ENCODE measurements at regions not wholly inside any gene's neighbourhood (a gene's known extent, or its start where the extent isn't known, plus 50 kb on each side); places are given as distances from the start of the nearest gene placed in this dataset.
A peak's percentile ranks its signal among the peaks of the same experiment; 100 is the strongest.
"Not testable (repeated sequence)": the region's sequence is repeated elsewhere in the genome, so short reads cannot be mapped to it uniquely, and the experiment has no call there.

DNA sequence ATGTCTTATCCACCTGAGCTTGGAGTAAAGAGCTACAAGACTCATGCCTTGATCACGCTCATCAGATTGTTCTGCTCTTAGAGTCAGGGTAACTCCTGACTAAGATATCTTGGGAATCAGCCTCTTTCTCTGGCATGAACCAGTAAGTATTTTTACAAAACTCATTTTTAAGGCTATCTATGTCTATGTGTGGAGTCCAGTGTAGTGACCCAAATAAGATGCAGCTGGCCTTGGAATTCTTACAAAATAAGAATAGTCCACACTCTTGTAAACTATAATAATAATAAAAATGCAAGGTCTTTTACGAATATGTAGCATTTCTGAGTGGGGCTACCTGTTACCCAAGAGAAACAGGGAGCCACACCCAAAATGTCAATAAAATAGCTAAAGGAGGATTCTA is 498.3 kb upstream of the SYT4 start:
- H3K36me3 ChIP-seq (ENCODE audit: control insufficient read depth in 2 of 2, insufficient read depth in 2 of 2, low read length in 1 of 2): no peaks in the 10 kb centered on the region
- no peaks in the 10 kb centered on the region for H3K27me3 ChIP-seq (ENCODE audit: control insufficient read depth in 2 of 2, insufficient read depth in 1 of 2, low read length in 1 of 2)
- no peak for DNase-seq (ENCODE audit: low read depth in 6 of 9, low spot score in 9 of 9)
- 93% methylated on average over 2 of the region's 2 CpGs for WGBS
- no peak overlapping the region for H3K4me3 ChIP-seq (ENCODE audit: low read length in 2 of 2)
- no peaks in the 10 kb centered on the region for H3K9me3 ChIP-seq (ENCODE audit: control insufficient read depth in 2 of 2, insufficient read depth in 1 of 2, low read length in 1 of 2)
- no peak overlapping the region for H3K27ac ChIP-seq (ENCODE audit: low read depth in 1 of 2, low read length in 1 of 2)
- H3K4me1 ChIP-seq (ENCODE audit: control insufficient read depth in 2 of 2, insufficient read depth in 2 of 2, low read length in 2 of 2): no peaks in the 10 kb centered on the region

GRCh38 chr18:43776997-43777396 is 499.7 kb upstream of the SYT4 start:
- DNase-seq (ENCODE audit: low read depth in 6 of 9, low spot score in 9 of 9): no peak
- WGBS: 91% methylated on average over 2 of the region's 2 CpGs
- H3K4me3 ChIP-seq (ENCODE audit: low read length in 2 of 2): no peak overlapping the region
- no peak overlapping the region for H3K27ac ChIP-seq (ENCODE audit: low read depth in 1 of 2, low read length in 1 of 2)
- H3K27me3 ChIP-seq (ENCODE audit: control insufficient read depth in 2 of 2, insufficient read depth in 1 of 2, low read length in 1 of 2): no peaks in the 10 kb centered on the region
- no peaks in the 10 kb centered on the region for H3K36me3 ChIP-seq (ENCODE audit: control insufficient read depth in 2 of 2, insufficient read depth in 2 of 2, low read length in 1 of 2)
- H3K9me3 ChIP-seq (ENCODE audit: control insufficient read depth in 2 of 2, insufficient read depth in 1 of 2, low read length in 1 of 2): no peaks in the 10 kb centered on the region
- no peaks in the 10 kb centered on the region for H3K4me1 ChIP-seq (ENCODE audit: control insufficient read depth in 2 of 2, insufficient read depth in 2 of 2, low read length in 2 of 2)

- no peak overlapping the region for H3K27ac ChIP-seq (ENCODE audit: low read depth in 1 of 2, low read length in 1 of 2)
- no peaks in the 10 kb centered on the region for H3K9me3 ChIP-seq (ENCODE audit: control insufficient read depth in 2 of 2, insufficient read depth in 1 of 2, low read length in 1 of 2)
- no peak overlapping the region for H3K4me3 ChIP-seq (ENCODE audit: low read length in 2 of 2)
- H3K4me1 ChIP-seq (ENCODE audit: control insufficient read depth in 2 of 2, insufficient read depth in 2 of 2, low read length in 2 of 2): no peaks in the 10 kb centered on the region
- H3K36me3 ChIP-seq (ENCODE audit: control insufficient read depth in 2 of 2, insufficient read depth in 2 of 2, low read length in 1 of 2): no peaks in the 10 kb centered on the region
- WGBS: 90% methylated on average over 2 of the region's 2 CpGs
- DNase-seq (ENCODE audit: low read depth in 6 of 9, low spot score in 9 of 9): no peak
- H3K27me3 ChIP-seq (ENCODE audit: control insufficient read depth in 2 of 2, insufficient read depth in 1 of 2, low read length in 1 of 2): no peaks in the 10 kb centered on the region
Observed at GRCh38 chr18:43777636-43778304, 500.5 kb upstream of the SYT4 start.

GRCh38 chr18:43780782-43781340 is 503.6 kb upstream of the SYT4 start:
- DNase-seq (ENCODE audit: low read depth in 6 of 9, low spot score in 9 of 9): no peak
- Histone ChIP-seq H3K27me3 (ENCODE audit: control insufficient read depth in 2 of 2, insufficient read depth in 1 of 2, low read length in 1 of 2) (no peaks in the 10 kb centered on the region), H3K36me3 (ENCODE audit: control insufficient read depth in 2 of 2, insufficient read depth in 2 of 2, low read length in 1 of 2) (no peaks in the 10 kb centered on the region), H3K4me3 (ENCODE audit: low read length in 2 of 2) (no peak overlapping the region), H3K9me3 (ENCODE audit: control insufficient read depth in 2 of 2, insufficient read depth in 1 of 2, low read length in 1 of 2) (no peaks in the 10 kb centered on the region), H3K4me1 (ENCODE audit: control insufficient read depth in 2 of 2, insufficient read depth in 2 of 2, low read length in 2 of 2) (no peaks in the 10 kb centered on the region), H3K27ac (ENCODE audit: low read depth in 1 of 2, low read length in 1 of 2) (no peak overlapping the region)
- WGBS: 72% methylated on average over 2 of the region's 2 CpGs

- Histone ChIP-seq H3K27ac (ENCODE audit: low read depth in 1 of 2, low read length in 1 of 2) (no peak overlapping the region), H3K4me3 (ENCODE audit: low read length in 2 of 2) (no peak overlapping the region), H3K4me1 (ENCODE audit: control insufficient read depth in 2 of 2, insufficient read depth in 2 of 2, low read length in 2 of 2) (no peaks in the 10 kb centered on the region), H3K36me3 (ENCODE audit: control insufficient read depth in 2 of 2, insufficient read depth in 2 of 2, low read length in 1 of 2) (no peaks in the 10 kb centered on the region), H3K27me3 (ENCODE audit: control insufficient read depth in 2 of 2, insufficient read depth in 1 of 2, low read length in 1 of 2) (no peaks in the 10 kb centered on the region), H3K9me3 (ENCODE audit: control insufficient read depth in 2 of 2, insufficient read depth in 1 of 2, low read length in 1 of 2) (no peaks in the 10 kb centered on the region)
- DNase-seq (ENCODE audit: low read depth in 6 of 9, low spot score in 9 of 9): no peak
- WGBS: 85% methylated on average over 1 of the region's 1 CpG
Observed at GRCh38 chr18:43785158-43785557, 507.9 kb upstream of the SYT4 start.

- Histone ChIP-seq H3K27ac (ENCODE audit: low read depth in 1 of 2, low read length in 1 of 2) (no peak overlapping the region), H3K4me3 (ENCODE audit: low read length in 2 of 2) (no peak overlapping the region), H3K9me3 (ENCODE audit: control insufficient read depth in 2 of 2, insufficient read depth in 1 of 2, low read length in 1 of 2) (no peaks in the 10 kb centered on the region), H3K27me3 (ENCODE audit: control insufficient read depth in 2 of 2, insufficient read depth in 1 of 2, low read length in 1 of 2) (no peaks in the 10 kb centered on the region), H3K4me1 (ENCODE audit: control insufficient read depth in 2 of 2, insufficient read depth in 2 of 2, low read length in 2 of 2) (no peaks in the 10 kb centered on the region), H3K36me3 (ENCODE audit: control insufficient read depth in 2 of 2, insufficient read depth in 2 of 2, low read length in 1 of 2) (no peaks in the 10 kb centered on the region)
- no peak for DNase-seq (ENCODE audit: low read depth in 6 of 9, low spot score in 9 of 9)
- WGBS: 94% methylated on average over 4 of the region's 4 CpGs
Observed at GRCh38 chr18:43786893-43787292, 509.6 kb upstream of the SYT4 start.

DNA sequence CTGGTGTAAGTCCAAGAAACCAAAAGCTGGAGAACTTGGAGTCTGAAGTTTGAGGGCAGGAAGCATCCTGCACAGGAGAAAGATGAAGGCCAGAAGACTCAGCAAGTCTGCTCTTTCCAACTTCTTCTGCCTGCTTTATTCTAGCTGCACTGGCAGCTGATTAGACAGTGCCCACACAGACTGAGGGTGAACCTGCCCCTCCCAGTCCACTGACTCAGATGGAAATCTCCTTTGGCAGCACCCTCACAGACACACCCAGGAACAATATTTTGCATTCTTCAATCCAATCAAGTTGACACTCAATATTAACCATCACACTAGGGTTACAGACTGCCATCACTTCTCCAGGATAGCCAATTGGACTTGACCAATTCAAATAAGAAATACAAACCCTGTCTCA is 510.4 kb upstream of the SYT4 start:
- H3K27ac ChIP-seq (ENCODE audit: low read depth in 1 of 2, low read length in 1 of 2); H3K36me3 ChIP-seq (ENCODE audit: control insufficient read depth in 2 of 2, insufficient read depth in 2 of 2, low read length in 1 of 2); H3K4me3 ChIP-seq (ENCODE audit: low read length in 2 of 2); DNase-seq (ENCODE audit: low read depth in 6 of 9, low spot score in 9 of 9); H3K9me3 ChIP-seq (ENCODE audit: control insufficient read depth in 2 of 2, insufficient read depth in 1 of 2, low read length in 1 of 2); H3K4me1 ChIP-seq (ENCODE audit: control insufficient read depth in 2 of 2, insufficient read depth in 2 of 2, low read length in 2 of 2); H3K27me3 ChIP-seq (ENCODE audit: control insufficient read depth in 2 of 2, insufficient read depth in 1 of 2, low read length in 1 of 2): not testable (repeated sequence)

DNA sequence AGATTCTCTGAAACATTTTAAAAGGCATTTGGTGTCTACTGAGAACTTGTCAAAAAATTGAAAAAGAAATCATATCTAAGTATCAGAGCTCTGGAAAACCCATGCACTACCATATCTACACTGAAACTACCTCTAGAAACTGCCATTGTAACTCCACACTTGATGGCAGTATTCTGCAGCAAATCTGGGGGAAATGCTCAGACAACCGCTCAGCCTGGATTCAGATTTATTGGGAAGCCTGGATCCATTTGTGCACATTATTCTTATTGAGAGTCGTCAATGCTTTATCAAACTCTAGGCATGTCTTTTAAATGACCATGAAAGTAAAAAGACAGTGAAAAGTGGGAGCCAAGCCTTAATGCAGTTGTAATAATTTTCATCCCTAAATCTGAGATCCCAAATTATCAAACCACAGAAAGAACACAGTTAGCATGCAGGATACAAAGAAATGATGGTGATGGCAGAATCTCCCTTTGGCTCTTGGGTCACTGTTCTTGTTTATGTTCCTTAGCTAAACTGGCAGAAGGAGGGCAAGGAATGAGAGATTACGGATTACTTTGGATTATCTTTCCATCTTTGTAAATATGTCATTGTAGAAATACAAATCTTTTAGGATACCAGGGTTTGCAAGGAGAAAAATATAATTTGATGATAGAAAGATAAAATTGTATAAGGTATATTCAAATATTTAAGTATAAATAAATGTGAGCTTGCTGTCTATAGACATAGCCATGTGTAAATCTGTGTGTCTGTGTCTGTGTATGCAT is 512.1 kb upstream of the SYT4 start:
- H3K36me3 ChIP-seq (ENCODE audit: control insufficient read depth in 2 of 2, insufficient read depth in 2 of 2, low read length in 1 of 2): no peaks in the 10 kb centered on the region
- H3K27ac ChIP-seq (ENCODE audit: low read depth in 1 of 2, low read length in 1 of 2): no peak overlapping the region
- no peaks in the 10 kb centered on the region for H3K27me3 ChIP-seq (ENCODE audit: control insufficient read depth in 2 of 2, insufficient read depth in 1 of 2, low read length in 1 of 2)
- H3K4me3 ChIP-seq (ENCODE audit: low read length in 2 of 2): no peak overlapping the region
- 87% methylated on average over 3 of the region's 3 CpGs for WGBS
- peak in 1 of 9 donors; percentile 11 for DNase-seq (ENCODE audit: low read depth in 6 of 9, low spot score in 9 of 9)
- no peaks in the 10 kb centered on the region for H3K4me1 ChIP-seq (ENCODE audit: control insufficient read depth in 2 of 2, insufficient read depth in 2 of 2, low read length in 2 of 2)
- H3K9me3 ChIP-seq (ENCODE audit: control insufficient read depth in 2 of 2, insufficient read depth in 1 of 2, low read length in 1 of 2): no peaks in the 10 kb centered on the region

DNA sequence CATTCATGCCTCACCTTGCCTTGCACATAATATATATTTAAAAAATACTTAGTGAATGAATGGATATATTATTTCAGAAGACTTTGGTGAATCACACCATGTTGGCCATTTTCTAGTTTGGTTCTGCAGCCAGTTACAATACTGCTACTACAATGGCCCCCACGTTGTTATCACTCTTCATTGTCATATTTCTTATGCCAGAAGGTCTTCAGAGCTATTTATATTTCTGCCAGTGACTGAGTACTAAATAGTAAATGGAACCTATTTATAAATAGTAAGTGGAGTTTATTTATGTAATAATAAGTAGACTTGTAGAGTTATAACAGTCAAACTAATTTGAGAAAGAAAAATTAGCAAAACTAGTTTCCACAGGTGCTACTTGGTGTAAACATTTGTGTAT is 516.6 kb upstream of the SYT4 start:
- Histone ChIP-seq H3K4me3 (ENCODE audit: low read length in 2 of 2) (no peak overlapping the region), H3K27ac (ENCODE audit: low read depth in 1 of 2, low read length in 1 of 2) (no peak overlapping the region), H3K4me1 (ENCODE audit: control insufficient read depth in 2 of 2, insufficient read depth in 2 of 2, low read length in 2 of 2) (no peaks in the 10 kb centered on the region), H3K9me3 (ENCODE audit: control insufficient read depth in 2 of 2, insufficient read depth in 1 of 2, low read length in 1 of 2) (no peaks in the 10 kb centered on the region), H3K36me3 (ENCODE audit: control insufficient read depth in 2 of 2, insufficient read depth in 2 of 2, low read length in 1 of 2) (no peaks in the 10 kb centered on the region), H3K27me3 (ENCODE audit: control insufficient read depth in 2 of 2, insufficient read depth in 1 of 2, low read length in 1 of 2) (no peaks in the 10 kb centered on the region)
- no peak for DNase-seq (ENCODE audit: low read depth in 6 of 9, low spot score in 9 of 9)
- 55% methylated on average over 1 of the region's 1 CpG for WGBS
